ENCODE measurements at regions not wholly inside any gene's neighbourhood (a gene's known extent, or its start where the extent isn't known, plus 50 kb on each side); places are given as distances from the start of the nearest gene placed in this dataset.

- DNase-seq: no peak
- Mint-ChIP-seq H3K9me3 (ENCODE audit: low read depth, unreplicated experiment) (no peaks in the 10 kb centered on the region), H3K4me1 (ENCODE audit: low read depth, unreplicated experiment) (no peaks in the 10 kb centered on the region), H3K4me3 (ENCODE audit: low read depth, unreplicated experiment) (no peak overlapping the region), H3K36me3 (ENCODE audit: insufficient read depth, unreplicated experiment) (no peaks in the 10 kb centered on the region), H3K27ac (ENCODE audit: unreplicated experiment) (no peak overlapping the region), H3K27me3 (ENCODE audit: unreplicated experiment) (peaks cover 2% of the 10 kb centered on the region)
- no TSS peak for BruUV-seq (replicated peaks)
- intact Hi-C loops (cut with micrococcal nuclease; ENCODE audit: unreplicated experiment): no loop called here
- CTCF ChIA-PET: no interaction called here
- no peak for TF ChIP-seq CTCF (IDR thresholded peaks at IDR 0.05; ENCODE audit: unreplicated experiment)
Measured at GRCh38 chr12:126086242-126086641, 1021.0 kb downstream of the AACS start.

- Mint-ChIP-seq H3K36me3 (ENCODE audit: insufficient read depth, unreplicated experiment) (no peaks in the 10 kb centered on the region), H3K27ac (ENCODE audit: unreplicated experiment) (no peak overlapping the region), H3K4me1 (ENCODE audit: low read depth, unreplicated experiment) (no peaks in the 10 kb centered on the region), H3K27me3 (ENCODE audit: unreplicated experiment) (peaks cover 13% of the 10 kb centered on the region), H3K9me3 (ENCODE audit: low read depth, unreplicated experiment) (peaks cover 3% of the 10 kb centered on the region), H3K4me3 (ENCODE audit: low read depth, unreplicated experiment) (no peak overlapping the region)
- no TSS peak for BruUV-seq (replicated peaks)
- CTCF ChIA-PET: no interaction called here
- intact Hi-C loops (cut with micrococcal nuclease; ENCODE audit: unreplicated experiment): no loop called here
- DNase-seq: no peak
- TF ChIP-seq CTCF (IDR thresholded peaks at IDR 0.05; ENCODE audit: unreplicated experiment): no peak
Measured at GRCh38 chr12:126087692-126088091, 1022.5 kb downstream of the AACS start.

- TF ChIP-seq CTCF (IDR thresholded peaks at IDR 0.05; ENCODE audit: unreplicated experiment): no peak
- Mint-ChIP-seq H3K27me3 (ENCODE audit: unreplicated experiment) (peaks cover 13% of the 10 kb centered on the region), H3K9me3 (ENCODE audit: low read depth, unreplicated experiment) (peaks cover 9% of the 10 kb centered on the region), H3K27ac (ENCODE audit: unreplicated experiment) (no peak overlapping the region), H3K4me3 (ENCODE audit: low read depth, unreplicated experiment) (no peak overlapping the region), H3K4me1 (ENCODE audit: low read depth, unreplicated experiment) (no peaks in the 10 kb centered on the region), H3K36me3 (ENCODE audit: insufficient read depth, unreplicated experiment) (no peaks in the 10 kb centered on the region)
- DNase-seq: peak; percentile 11
- CTCF ChIA-PET: no interaction called here
- no TSS peak for BruUV-seq (replicated peaks)
- intact Hi-C loops (cut with micrococcal nuclease; ENCODE audit: unreplicated experiment): no loop called here
Measured at GRCh38 chr12:126093908-126094307, 1028.7 kb downstream of the AACS start.

- H3K27ac Mint-ChIP-seq (ENCODE audit: unreplicated experiment): no peak overlapping the region
- no peak overlapping the region for H3K4me3 Mint-ChIP-seq (ENCODE audit: low read depth, unreplicated experiment)
- BruUV-seq (replicated peaks): no TSS peak
- H3K9me3 Mint-ChIP-seq (ENCODE audit: low read depth, unreplicated experiment): peaks cover 13% of the 10 kb centered on the region
- H3K36me3 Mint-ChIP-seq (ENCODE audit: insufficient read depth, unreplicated experiment): no peaks in the 10 kb centered on the region
- H3K4me1 Mint-ChIP-seq (ENCODE audit: low read depth, unreplicated experiment): no peaks in the 10 kb centered on the region
- CTCF ChIA-PET: no interaction called here
- no peak for TF ChIP-seq CTCF (IDR thresholded peaks at IDR 0.05; ENCODE audit: unreplicated experiment)
- DNase-seq: no peak
- peaks cover 13% of the 10 kb centered on the region for H3K27me3 Mint-ChIP-seq (ENCODE audit: unreplicated experiment)
- intact Hi-C loops (cut with micrococcal nuclease; ENCODE audit: unreplicated experiment): no loop called here
Measured at GRCh38 chr12:126095748-126096510, 1030.7 kb downstream of the AACS start.
